ENCODE measurements at regions not wholly inside any gene's neighbourhood (a gene's known extent, or its start where the extent isn't known, plus 50 kb on each side); places are given as distances from the start of the nearest gene placed in this dataset.

DNA sequence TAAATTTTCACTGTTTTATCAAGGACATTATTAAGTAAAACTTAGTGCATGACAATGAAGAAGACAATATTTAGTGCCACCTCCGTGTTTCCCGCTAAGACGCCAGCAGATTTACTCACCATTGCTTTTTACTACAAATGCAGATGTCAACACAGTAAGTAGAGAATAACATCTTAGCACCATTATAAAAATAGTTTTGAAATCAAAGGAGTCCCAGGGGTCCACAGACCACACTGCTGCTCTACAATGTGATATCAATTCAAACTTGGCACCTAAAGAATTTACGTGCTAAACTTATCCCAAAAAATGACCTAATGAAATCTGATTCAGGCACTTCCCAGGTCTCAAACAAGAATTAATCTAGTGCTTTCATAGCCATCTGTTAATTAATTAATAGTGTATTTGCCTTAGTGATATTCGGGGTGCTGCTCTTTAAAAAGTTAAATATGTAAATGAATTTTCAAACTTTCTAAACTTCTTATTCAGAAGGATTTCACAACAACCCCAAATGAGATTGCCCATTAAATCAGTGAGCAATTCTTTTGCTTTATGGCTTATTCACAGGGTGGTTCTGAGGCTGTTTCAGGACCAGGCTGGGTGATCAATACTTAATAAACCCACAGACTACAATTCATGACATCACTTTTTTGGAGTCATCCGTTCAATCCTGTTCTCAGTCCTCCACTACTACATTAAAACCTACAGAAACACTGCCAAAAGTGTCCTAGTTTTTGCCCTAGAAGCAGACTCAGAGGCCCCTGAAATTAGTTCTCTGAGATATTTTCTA, 161.3 kb upstream of the LMNTD1 start:
- H3K4me3 Mint-ChIP-seq: no peak overlapping the region
- H3K36me3 Mint-ChIP-seq (ENCODE audit: low read depth): no peaks in the 10 kb centered on the region
- H3K4me1 Mint-ChIP-seq (ENCODE audit: low read depth): peaks cover 7% of the 10 kb centered on the region
- H3K27me3 Mint-ChIP-seq (ENCODE audit: low read depth): peaks cover 7% of the 10 kb centered on the region
- H3K27ac Mint-ChIP-seq: no peak overlapping the region
- peaks cover 8% of the 10 kb centered on the region for H3K9me3 Mint-ChIP-seq

DNA sequence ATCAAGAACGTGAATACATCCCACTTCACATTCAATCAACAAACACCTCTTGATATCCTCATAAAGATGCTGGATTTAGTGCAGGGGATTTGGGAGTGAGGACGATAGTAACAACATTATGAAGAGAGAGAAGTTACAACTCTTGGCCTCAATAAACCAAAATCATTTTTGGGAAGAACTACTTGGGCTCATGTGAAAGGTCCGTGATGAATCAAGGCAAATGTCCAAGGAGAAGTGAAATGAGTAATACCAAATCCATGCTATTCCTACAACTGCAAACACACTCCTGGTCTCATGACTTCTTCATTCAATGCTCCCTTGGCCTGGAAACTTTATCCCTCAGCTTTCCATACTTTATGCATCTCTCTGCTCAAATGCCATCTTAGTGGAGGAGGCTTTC, 162.0 kb upstream of the LMNTD1 start:
- Mint-ChIP-seq H3K9me3 (peaks cover 8% of the 10 kb centered on the region), H3K27ac (no peak overlapping the region), H3K36me3 (ENCODE audit: low read depth) (no peaks in the 10 kb centered on the region), H3K4me3 (no peak overlapping the region), H3K4me1 (ENCODE audit: low read depth) (peaks cover 7% of the 10 kb centered on the region), H3K27me3 (ENCODE audit: low read depth) (peaks cover 7% of the 10 kb centered on the region)

DNA sequence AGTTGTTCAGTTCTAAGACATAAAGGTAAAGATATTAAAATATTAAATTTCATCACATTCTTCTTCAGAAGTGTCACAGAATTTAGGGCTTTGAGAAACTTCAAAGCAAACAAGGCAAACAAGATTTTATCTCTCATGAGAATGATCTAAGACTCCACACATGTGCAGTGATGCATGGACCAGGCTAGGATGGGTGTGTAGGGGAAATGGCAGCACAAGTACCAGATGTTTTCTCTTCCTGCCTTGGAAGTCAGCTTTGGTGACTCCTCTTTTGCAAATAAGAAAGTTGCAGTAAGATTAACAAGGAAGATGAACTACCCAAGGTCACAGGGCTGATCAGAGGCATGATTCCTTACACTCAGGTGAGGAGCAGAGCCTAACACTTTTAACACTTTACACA, 163.8 kb upstream of the LMNTD1 start:
- H3K27ac Mint-ChIP-seq: no peak overlapping the region
- H3K36me3 Mint-ChIP-seq (ENCODE audit: low read depth): no peaks in the 10 kb centered on the region
- peaks cover 7% of the 10 kb centered on the region for H3K27me3 Mint-ChIP-seq (ENCODE audit: low read depth)
- H3K4me3 Mint-ChIP-seq: no peak overlapping the region
- peaks cover 7% of the 10 kb centered on the region for H3K4me1 Mint-ChIP-seq (ENCODE audit: low read depth)
- no peaks in the 10 kb centered on the region for H3K9me3 Mint-ChIP-seq

DNA sequence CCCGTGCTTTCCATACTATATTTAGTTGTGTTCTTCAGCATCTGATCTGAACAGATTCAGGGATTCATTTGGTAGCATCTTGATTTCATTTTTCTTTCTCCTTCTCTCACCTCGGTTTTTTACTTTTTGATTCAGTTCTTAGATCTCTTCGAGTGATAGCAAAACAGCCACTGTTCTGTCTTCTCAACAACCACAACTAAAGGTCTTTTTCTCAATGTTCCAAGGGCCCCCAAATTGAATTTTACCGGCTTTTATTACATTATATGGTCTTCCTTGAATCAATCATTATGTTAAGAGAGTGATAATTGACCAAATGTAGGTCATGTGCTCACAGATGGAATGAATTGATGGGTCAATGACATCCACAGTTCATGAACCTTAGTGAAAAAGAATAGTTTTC, 164.5 kb upstream of the LMNTD1 start:
- Mint-ChIP-seq H3K4me1 (ENCODE audit: low read depth) (peaks cover 4% of the 10 kb centered on the region), H3K9me3 (no peaks in the 10 kb centered on the region), H3K36me3 (ENCODE audit: low read depth) (no peaks in the 10 kb centered on the region), H3K27me3 (ENCODE audit: low read depth) (peaks cover 7% of the 10 kb centered on the region), H3K27ac (no peak overlapping the region), H3K4me3 (no peak overlapping the region)

- peaks cover under 1% of the 10 kb centered on the region for H3K4me1 Mint-ChIP-seq (ENCODE audit: low read depth)
- H3K27ac Mint-ChIP-seq: no peak overlapping the region
- H3K36me3 Mint-ChIP-seq (ENCODE audit: low read depth): no peaks in the 10 kb centered on the region
- no peaks in the 10 kb centered on the region for H3K9me3 Mint-ChIP-seq
- no peak overlapping the region for H3K4me3 Mint-ChIP-seq
- H3K27me3 Mint-ChIP-seq (ENCODE audit: low read depth): peaks cover 7% of the 10 kb centered on the region
These were observed 165.1 kb upstream of the LMNTD1 start for GRCh38 chr12:25718081-25718731.

DNA sequence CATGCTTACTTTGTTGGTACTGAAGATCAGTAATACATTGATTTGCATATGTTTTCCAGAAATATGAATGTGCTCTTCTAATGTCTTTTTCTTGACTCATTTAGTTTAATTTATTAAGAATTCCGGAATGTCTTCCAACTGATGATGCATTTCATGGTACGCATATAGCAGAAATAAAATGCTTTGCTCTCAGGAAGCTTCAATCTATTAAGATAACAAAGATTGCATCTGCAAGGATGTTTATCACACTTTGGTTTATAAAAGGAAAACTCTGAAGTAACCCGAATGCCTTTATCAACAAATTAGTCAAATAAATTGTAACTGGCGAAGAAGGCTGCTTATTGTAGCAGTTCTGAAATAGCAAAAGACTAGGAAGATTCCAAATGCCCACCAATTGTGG, 166.4 kb upstream of the LMNTD1 start:
- H3K36me3 Mint-ChIP-seq (ENCODE audit: low read depth): no peaks in the 10 kb centered on the region
- no peak overlapping the region for H3K4me3 Mint-ChIP-seq
- peaks cover 4% of the 10 kb centered on the region for H3K27me3 Mint-ChIP-seq (ENCODE audit: low read depth)
- H3K9me3 Mint-ChIP-seq: no peaks in the 10 kb centered on the region
- no peak overlapping the region for H3K27ac Mint-ChIP-seq
- H3K4me1 Mint-ChIP-seq (ENCODE audit: low read depth): no peaks in the 10 kb centered on the region

DNA sequence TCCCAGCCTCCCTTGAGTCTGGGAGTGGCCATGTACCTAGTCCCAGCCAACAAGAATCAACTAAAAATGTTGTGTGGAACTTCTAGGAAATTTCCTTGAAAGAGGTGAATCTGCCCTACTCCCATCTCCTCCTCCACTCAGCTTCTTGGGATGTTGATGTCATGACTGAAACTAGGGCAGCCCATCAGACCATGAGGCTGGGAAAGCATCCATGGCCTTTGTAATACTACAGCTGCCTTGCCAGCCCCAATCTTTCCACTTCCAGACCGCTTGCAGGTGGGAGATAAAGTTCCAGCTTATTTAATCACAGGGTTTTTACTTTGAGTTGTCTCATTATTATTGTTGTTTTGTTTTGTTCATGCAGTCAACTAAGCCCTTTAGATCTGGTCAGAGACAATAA, 170.3 kb upstream of the LMNTD1 start:
- no peaks in the 10 kb centered on the region for H3K9me3 Mint-ChIP-seq
- no peak overlapping the region for H3K27ac Mint-ChIP-seq
- H3K36me3 Mint-ChIP-seq (ENCODE audit: low read depth): no peaks in the 10 kb centered on the region
- no peaks in the 10 kb centered on the region for H3K4me1 Mint-ChIP-seq (ENCODE audit: low read depth)
- no peak overlapping the region for H3K4me3 Mint-ChIP-seq
- H3K27me3 Mint-ChIP-seq (ENCODE audit: low read depth): no peaks in the 10 kb centered on the region

DNA sequence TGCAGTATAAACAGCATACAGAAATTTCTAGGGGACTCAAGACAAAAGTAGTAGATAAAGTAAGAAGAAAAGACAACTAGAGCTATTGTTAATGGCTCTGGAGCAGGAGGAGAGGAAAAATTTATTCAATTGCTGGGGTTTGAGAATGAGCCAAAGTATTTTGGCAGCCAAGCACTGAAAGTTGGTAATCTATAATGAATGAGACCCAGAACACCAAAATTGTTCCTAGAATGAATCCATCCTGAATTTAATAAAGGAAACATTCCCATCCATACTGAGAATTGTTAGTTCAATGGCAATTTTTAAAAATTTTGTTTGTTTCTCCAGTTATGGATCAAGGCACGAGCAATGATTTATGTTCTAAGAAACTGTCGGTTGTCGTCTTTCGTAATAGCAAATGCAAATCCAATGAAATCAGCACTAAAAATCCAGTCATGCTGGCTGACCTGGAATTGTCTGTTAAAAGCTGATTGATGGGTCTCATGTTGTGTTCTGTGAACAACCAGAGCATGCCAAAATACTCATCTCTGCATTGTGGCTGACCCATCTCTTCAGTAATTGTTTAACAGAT, 170.9 kb upstream of the LMNTD1 start:
- no peaks in the 10 kb centered on the region for H3K36me3 Mint-ChIP-seq (ENCODE audit: low read depth)
- H3K27me3 Mint-ChIP-seq (ENCODE audit: low read depth): no peaks in the 10 kb centered on the region
- H3K9me3 Mint-ChIP-seq: no peaks in the 10 kb centered on the region
- H3K27ac Mint-ChIP-seq: no peak overlapping the region
- H3K4me3 Mint-ChIP-seq: no peak overlapping the region
- H3K4me1 Mint-ChIP-seq (ENCODE audit: low read depth): no peaks in the 10 kb centered on the region

GRCh38 chr12:25725470-25725869, 172.4 kb upstream of the LMNTD1 start:
- H3K27me3 Mint-ChIP-seq (ENCODE audit: low read depth): no peaks in the 10 kb centered on the region
- no peaks in the 10 kb centered on the region for H3K36me3 Mint-ChIP-seq (ENCODE audit: low read depth)
- no peaks in the 10 kb centered on the region for H3K9me3 Mint-ChIP-seq
- H3K4me1 Mint-ChIP-seq (ENCODE audit: low read depth): no peaks in the 10 kb centered on the region
- H3K27ac Mint-ChIP-seq: no peak overlapping the region
- H3K4me3 Mint-ChIP-seq: no peak overlapping the region

DNA sequence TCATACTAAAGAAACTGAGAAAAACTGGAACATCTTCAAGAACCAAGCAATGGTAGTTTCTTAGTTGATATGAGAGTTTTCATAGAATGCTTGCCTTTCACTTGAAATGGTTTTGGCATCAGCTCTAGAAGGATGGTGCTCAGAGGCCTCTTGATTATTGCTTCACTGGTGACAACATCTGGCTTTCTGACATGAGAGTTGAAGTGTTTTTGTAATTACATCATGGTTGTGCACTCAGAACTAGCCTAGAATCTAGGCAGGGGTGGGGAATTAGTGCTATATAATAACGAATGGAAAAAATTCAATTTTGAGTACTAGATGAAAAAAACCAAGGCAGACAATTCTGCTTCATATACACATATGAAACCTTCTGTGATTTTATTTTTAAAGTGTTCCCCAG, 172.8 kb upstream of the LMNTD1 start:
- no peak overlapping the region for H3K27ac Mint-ChIP-seq
- no peaks in the 10 kb centered on the region for H3K9me3 Mint-ChIP-seq
- H3K27me3 Mint-ChIP-seq (ENCODE audit: low read depth): no peaks in the 10 kb centered on the region
- no peaks in the 10 kb centered on the region for H3K4me1 Mint-ChIP-seq (ENCODE audit: low read depth)
- H3K36me3 Mint-ChIP-seq (ENCODE audit: low read depth): no peaks in the 10 kb centered on the region
- no peak overlapping the region for H3K4me3 Mint-ChIP-seq

GRCh38 chr12:25728056-25728595, 175.0 kb upstream of the LMNTD1 start:
- no peaks in the 10 kb centered on the region for H3K9me3 Mint-ChIP-seq
- no peak overlapping the region for H3K27ac Mint-ChIP-seq
- H3K27me3 Mint-ChIP-seq (ENCODE audit: low read depth): no peaks in the 10 kb centered on the region
- no peaks in the 10 kb centered on the region for H3K4me1 Mint-ChIP-seq (ENCODE audit: low read depth)
- no peak overlapping the region for H3K4me3 Mint-ChIP-seq
- H3K36me3 Mint-ChIP-seq (ENCODE audit: low read depth): no peaks in the 10 kb centered on the region

- Mint-ChIP-seq H3K36me3 (ENCODE audit: low read depth) (no peaks in the 10 kb centered on the region), H3K27me3 (ENCODE audit: low read depth) (peaks cover 3% of the 10 kb centered on the region), H3K27ac (no peak overlapping the region), H3K4me1 (ENCODE audit: low read depth) (no peaks in the 10 kb centered on the region), H3K9me3 (no peaks in the 10 kb centered on the region), H3K4me3 (no peak overlapping the region)
These were observed 177.6 kb upstream of the LMNTD1 start for GRCh38 chr12:25730489-25731349.

DNA sequence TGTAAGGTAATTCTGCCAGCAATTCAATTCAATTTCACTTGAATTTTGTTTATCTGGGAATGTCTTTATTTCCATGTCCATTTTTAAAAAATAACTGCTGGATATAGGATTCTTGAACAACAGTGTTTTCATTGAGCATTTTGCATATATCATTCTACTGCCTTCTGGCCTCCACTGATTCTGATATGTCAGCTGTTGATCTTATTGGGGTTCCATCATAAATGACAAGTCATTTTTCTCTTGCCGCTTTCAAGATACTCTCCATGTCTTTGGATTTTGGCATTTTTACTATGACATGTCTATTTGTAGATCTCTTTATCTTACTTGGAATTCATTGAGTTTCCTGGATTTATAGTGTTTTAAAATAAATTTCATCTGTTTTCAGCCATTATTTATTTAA, 180.5 kb upstream of the LMNTD1 start:
- Mint-ChIP-seq H3K27ac (no peak overlapping the region), H3K4me3 (no peak overlapping the region), H3K9me3 (peaks cover 5% of the 10 kb centered on the region), H3K27me3 (ENCODE audit: low read depth) (peaks cover 3% of the 10 kb centered on the region), H3K36me3 (ENCODE audit: low read depth) (no peaks in the 10 kb centered on the region), H3K4me1 (ENCODE audit: low read depth) (no peaks in the 10 kb centered on the region)

GRCh38 chr12:25734529-25735180, 181.6 kb upstream of the LMNTD1 start:
- Mint-ChIP-seq H3K27ac (no peak overlapping the region), H3K4me3 (no peak overlapping the region), H3K36me3 (ENCODE audit: low read depth) (no peaks in the 10 kb centered on the region), H3K27me3 (ENCODE audit: low read depth) (peaks cover 3% of the 10 kb centered on the region), H3K9me3 (peaks cover 5% of the 10 kb centered on the region), H3K4me1 (ENCODE audit: low read depth) (no peaks in the 10 kb centered on the region)
